Keratinocyte (primary cell): ENCODE measurements at regions not wholly inside any gene's neighbourhood (a gene's known extent, or its start where the extent isn't known, plus 50 kb on each side); places are given as distances from the start of the nearest gene placed in this dataset.

ENCODE experiments used
- DNase-seq: peaks from one replicate; pipeline ENCODE4 v3.0.0-alpha.2; 2011; ENCODE audit warnings: low read depth, missing footprints, low spot score
- FAIRE-seq: peaks from 2 replicates; lab custom pipeline; 2011; peaks lifted over from hg19 to GRCh38; lab: Jason Lieb, UNC
- H2AFZ ChIP-seq: 2 replicates; pipeline ENCODE4 v1.6.0; 2012; ENCODE audit warnings: low read length, control low read depth, inconsistent platforms; ENCODE audit not compliant: control insufficient read depth
- H3K27ac ChIP-seq: 2 replicates; pipeline ENCODE4 v1.5.1; 2011; ENCODE audit warnings: low read length; ENCODE audit not compliant: control insufficient read depth, insufficient read depth
- H3K27me3 ChIP-seq: 3 replicates; pipeline ENCODE4 v1.6.0; 2011; ENCODE audit warnings: low read length; ENCODE audit not compliant: control insufficient read depth, insufficient read depth; ENCODE audit errors: extremely low read depth
- H3K36me3 ChIP-seq, 2 experiments: 2 replicates in 1 of 2; 3 replicates in 1 of 2; pipeline ENCODE4 v1.5.1; 2011; ENCODE audit warnings: low read length in 2 of 2, mild to moderate bottlenecking in 1 of 2; ENCODE audit not compliant: control insufficient read depth in 2 of 2, insufficient read depth in 2 of 2; ENCODE audit errors: extremely low read depth in 1 of 2
- H3K4me1 ChIP-seq: 3 replicates; pipeline ENCODE4 v1.5.1; 2011; ENCODE audit warnings: low read length; ENCODE audit not compliant: control insufficient read depth, insufficient read depth; ENCODE audit errors: extremely low read depth
- H3K4me2 ChIP-seq: 3 replicates; pipeline ENCODE4 v1.6.0; 2011; ENCODE audit warnings: low read depth, low read length; ENCODE audit not compliant: control insufficient read depth, insufficient read depth; ENCODE audit errors: extremely low read depth
- H3K4me3 ChIP-seq, 3 experiments: fragments of 200-600 bp in 1 of 3; sonication (generic) in 1 of 3; 2 replicates in 2 of 3; 3 replicates in 1 of 3; pipeline ENCODE4 v1.5.1; 2011 to 2016; ENCODE audit warnings: low read length in 3 of 3, mild to moderate bottlenecking in 3 of 3, control low read depth in 2 of 3, inconsistent platforms in 1 of 3, low read depth in 1 of 3, mixed read lengths in 1 of 3, mixed run types in 1 of 3, moderate library complexity in 1 of 3; ENCODE audit not compliant: control insufficient read depth in 2 of 3, insufficient read depth in 2 of 3; ENCODE audit errors: extremely low read depth in 1 of 3
- H3K79me2 ChIP-seq: 2 replicates; pipeline ENCODE4 v1.6.0; 2012; ENCODE audit warnings: low read length; ENCODE audit not compliant: control insufficient read depth, insufficient read depth
- H3K9ac ChIP-seq: 3 replicates; pipeline ENCODE4 v1.6.0; 2011; ENCODE audit warnings: low read length; ENCODE audit not compliant: control insufficient read depth, insufficient read depth; ENCODE audit errors: extremely low read depth
- H3K9me1 ChIP-seq: 3 replicates; pipeline ENCODE4 v1.6.0; 2011; ENCODE audit warnings: low read length; ENCODE audit not compliant: control insufficient read depth, insufficient read depth; ENCODE audit errors: extremely low read depth
- H3K9me3 ChIP-seq: 2 replicates; pipeline ENCODE4 v1.5.1; 2012; ENCODE audit warnings: low read depth, low read length; ENCODE audit not compliant: control insufficient read depth
- H4K20me1 ChIP-seq: 3 replicates; pipeline ENCODE4 v1.6.0; 2011; ENCODE audit warnings: low read length; ENCODE audit not compliant: control insufficient read depth, insufficient read depth; ENCODE audit errors: extremely low read depth
- CTCF ChIP-seq, 3 experiments: IDR thresholded peaks in 1 of 3; conservative IDR thresholded peaks in 1 of 3; optimal IDR thresholded peaks in 1 of 3; 2 replicates in 2 of 3; 3 replicates in 1 of 3; pipeline versions ENCODE3 to v1.5.1; 2011; ENCODE audit warnings: low read length in 3 of 3, mild to moderate bottlenecking in 3 of 3, moderate library complexity in 2 of 3, control low read depth in 1 of 3, inconsistent platforms in 1 of 3; ENCODE audit not compliant: insufficient read depth in 2 of 3; ENCODE audit errors: extremely low read depth in 1 of 3
- EZH2 ChIP-seq: IDR thresholded peaks from one replicate; pipeline ENCODE4 v1.6.1; 2012; ENCODE audit warnings: inconsistent platforms, mild to moderate bottlenecking, low read length, moderate library complexity
- dilution Hi-C: fragments of 300-500 bp; cut with MboI; formaldehyde crosslinking; loops from one replicate; pipeline ENCODE4 v1.7.0; 2020; ENCODE audit warnings: low sequenced_read_pairs; ENCODE audit not compliant: extremely low pct_ligation_motif_present

DNA sequence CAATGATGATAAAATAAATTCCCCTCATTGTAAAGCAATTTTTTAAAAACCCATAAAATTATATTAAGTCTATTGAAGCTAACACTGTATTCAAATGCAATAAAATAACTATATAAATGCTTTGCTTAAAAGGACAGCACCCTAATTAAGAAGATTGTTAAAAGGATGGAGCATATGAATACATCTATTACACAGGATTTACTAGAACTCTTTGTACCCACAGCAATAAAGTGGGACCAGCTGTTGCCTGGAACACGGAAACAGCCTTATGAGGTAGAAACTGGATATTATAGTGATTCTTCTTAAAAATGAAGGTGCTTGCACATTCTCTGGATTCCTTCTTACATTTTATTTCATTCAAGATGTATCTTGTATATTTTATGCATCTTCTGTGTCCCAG is 298.7 kb upstream of the KLF3 start:
- H2AFZ ChIP-seq, result no peak overlapping the region
- H3K9me3 ChIP-seq, result no peaks in the 10 kb centered on the region
- TF ChIP-seq CTCF (optimal IDR thresholded peaks at IDR 0.05 in 1 of 3, IDR thresholded peaks at IDR 0.05 in 1 of 3, conservative IDR thresholded peaks at IDR 0.05 in 1 of 3; ENCODE audit: extremely low read depth in 1 of 3, insufficient read depth in 2 of 3, low read length in 3 of 3) (no peak), EZH2 (no peak)
- H3K4me3 ChIP-seq, result no peak overlapping the region
- H3K9me1 ChIP-seq, result no peaks in the 10 kb centered on the region
- no peaks in the 10 kb centered on the region for H3K79me2 ChIP-seq
- H3K4me2 ChIP-seq, result no peak overlapping the region
- no peak overlapping the region for H3K27ac ChIP-seq
- no peak overlapping the region for H3K9ac ChIP-seq
- dilution Hi-C loops, result no loop called here
- FAIRE-seq (no peak), DNase-seq (no peak)
- H4K20me1 ChIP-seq, result no peaks in the 10 kb centered on the region
- H3K4me1 ChIP-seq, result no peaks in the 10 kb centered on the region
- H3K36me3 ChIP-seq, result no peaks in the 10 kb centered on the region
- no peaks in the 10 kb centered on the region for H3K27me3 ChIP-seq

DNA sequence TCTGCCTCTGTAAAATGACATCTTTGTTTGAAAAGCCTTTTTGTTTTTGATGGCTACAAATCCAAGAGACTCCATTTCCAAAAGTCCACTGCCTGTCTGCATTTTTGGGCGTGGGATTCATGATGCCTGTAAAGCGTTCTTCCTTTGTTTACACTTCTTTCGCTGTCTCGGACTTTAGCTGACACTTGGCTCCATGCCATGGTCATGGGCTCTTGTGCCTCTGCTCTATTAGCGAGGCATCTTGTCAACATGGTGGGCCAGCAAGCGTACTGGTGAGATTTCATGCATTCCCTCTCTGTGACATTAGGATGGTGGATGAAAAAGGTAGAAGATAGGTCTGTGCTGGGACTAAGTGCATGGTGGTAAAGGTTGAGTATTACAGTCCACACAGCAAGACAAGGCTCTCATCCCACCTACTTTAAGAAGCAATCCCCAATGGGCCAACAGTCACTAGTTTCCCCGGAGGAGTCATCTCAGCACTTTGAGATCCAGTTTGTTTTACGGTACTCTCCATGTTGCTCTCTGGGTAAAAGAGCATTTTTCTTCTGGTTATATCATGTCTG is 298.2 kb upstream of the KLF3 start:
- DNase-seq (no peak), FAIRE-seq (no peak)
- TF ChIP-seq EZH2 (no peak), CTCF (optimal IDR thresholded peaks at IDR 0.05 in 1 of 3, IDR thresholded peaks at IDR 0.05 in 1 of 3, conservative IDR thresholded peaks at IDR 0.05 in 1 of 3; ENCODE audit: extremely low read depth in 1 of 3, insufficient read depth in 2 of 3, low read length in 3 of 3) (no peak)
- no peaks in the 10 kb centered on the region for H3K9me1 ChIP-seq
- no peaks in the 10 kb centered on the region for H3K27me3 ChIP-seq
- no peaks in the 10 kb centered on the region for H4K20me1 ChIP-seq
- H3K4me1 ChIP-seq, result no peaks in the 10 kb centered on the region
- H3K4me2 ChIP-seq, result no peak overlapping the region
- no peak overlapping the region for H3K27ac ChIP-seq
- no peaks in the 10 kb centered on the region for H3K36me3 ChIP-seq
- no peak overlapping the region for H3K9ac ChIP-seq
- H3K79me2 ChIP-seq, result no peaks in the 10 kb centered on the region
- no peaks in the 10 kb centered on the region for H3K9me3 ChIP-seq
- dilution Hi-C loops, result no loop called here
- no peak overlapping the region for H3K4me3 ChIP-seq
- no peak overlapping the region for H2AFZ ChIP-seq
